ENCODE measurements at regions not wholly inside any gene's neighbourhood (a gene's known extent, or its start where the extent isn't known, plus 50 kb on each side); places are given as distances from the start of the nearest gene placed in this dataset.

DNA sequence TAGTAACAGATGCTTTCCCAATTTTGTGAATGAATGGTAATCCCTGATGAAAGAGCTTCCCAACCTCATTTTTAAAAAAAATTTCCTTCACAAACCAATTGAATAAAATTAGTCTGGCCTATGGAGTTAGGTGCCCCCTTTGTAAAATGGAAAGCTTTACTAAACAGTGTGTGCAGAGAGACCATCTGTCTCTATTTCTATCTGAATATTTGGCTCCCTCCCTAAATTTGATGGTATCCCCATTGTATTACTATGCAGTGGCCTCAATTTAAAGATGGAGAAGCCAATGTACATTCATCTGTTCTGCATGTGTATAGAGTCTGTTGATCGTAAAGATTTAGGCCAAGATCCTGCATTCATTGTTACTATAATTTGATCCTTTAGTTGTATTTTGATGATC lies 397.7 kb upstream of the RGS6 start:
- TF ChIP-seq, protein P1, sequence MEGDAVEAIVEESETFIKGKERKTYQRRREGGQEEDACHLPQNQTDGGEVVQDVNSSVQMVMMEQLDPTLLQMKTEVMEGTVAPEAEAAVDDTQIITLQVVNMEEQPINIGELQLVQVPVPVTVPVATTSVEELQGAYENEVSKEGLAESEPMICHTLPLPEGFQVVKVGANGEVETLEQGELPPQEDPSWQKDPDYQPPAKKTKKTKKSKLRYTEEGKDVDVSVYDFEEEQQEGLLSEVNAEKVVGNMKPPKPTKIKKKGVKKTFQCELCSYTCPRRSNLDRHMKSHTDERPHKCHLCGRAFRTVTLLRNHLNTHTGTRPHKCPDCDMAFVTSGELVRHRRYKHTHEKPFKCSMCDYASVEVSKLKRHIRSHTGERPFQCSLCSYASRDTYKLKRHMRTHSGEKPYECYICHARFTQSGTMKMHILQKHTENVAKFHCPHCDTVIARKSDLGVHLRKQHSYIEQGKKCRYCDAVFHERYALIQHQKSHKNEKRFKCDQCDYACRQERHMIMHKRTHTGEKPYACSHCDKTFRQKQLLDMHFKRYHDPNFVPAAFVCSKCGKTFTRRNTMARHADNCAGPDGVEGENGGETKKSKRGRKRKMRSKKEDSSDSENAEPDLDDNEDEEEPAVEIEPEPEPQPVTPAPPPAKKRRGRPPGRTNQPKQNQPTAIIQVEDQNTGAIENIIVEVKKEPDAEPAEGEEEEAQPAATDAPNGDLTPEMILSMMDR (conservative IDR thresholded peaks at IDR 0.05; ENCODE audit: low read depth, low read length): no peak
- TF ChIP-seq EZH2 (IDR thresholded peaks at IDR 0.05; ENCODE audit: low read length, unreplicated experiment) (no peak), EZH2phosphoT487 (IDR thresholded peaks at IDR 0.05; ENCODE audit: borderline replicate concordance, low read length) (no peak)
